ENCODE measurements at regions not wholly inside any gene's neighbourhood (a gene's known extent, or its start where the extent isn't known, plus 50 kb on each side); places are given as distances from the start of the nearest gene placed in this dataset.

DNA sequence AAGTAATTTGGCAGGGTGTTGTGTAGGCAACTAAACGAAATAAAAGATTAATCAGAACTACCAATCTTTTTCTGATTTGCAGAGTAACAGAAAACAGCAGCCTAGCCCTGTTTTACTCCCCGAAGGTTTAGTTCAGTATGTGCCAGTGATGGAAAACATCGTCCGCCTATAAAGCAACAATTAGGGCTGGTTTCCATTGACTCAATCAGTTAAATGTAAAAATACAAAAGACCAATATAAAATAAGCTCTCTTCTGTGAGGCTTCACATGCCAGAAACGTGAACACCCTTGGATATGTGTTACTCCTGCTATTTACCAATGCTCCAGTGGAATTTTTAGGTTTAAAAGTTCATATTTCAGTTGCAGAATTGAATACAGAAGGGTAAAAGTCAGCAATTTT lies 210.5 kb upstream of the RSPO3 start (continued):
- TF ChIP-seq, protein P1, sequence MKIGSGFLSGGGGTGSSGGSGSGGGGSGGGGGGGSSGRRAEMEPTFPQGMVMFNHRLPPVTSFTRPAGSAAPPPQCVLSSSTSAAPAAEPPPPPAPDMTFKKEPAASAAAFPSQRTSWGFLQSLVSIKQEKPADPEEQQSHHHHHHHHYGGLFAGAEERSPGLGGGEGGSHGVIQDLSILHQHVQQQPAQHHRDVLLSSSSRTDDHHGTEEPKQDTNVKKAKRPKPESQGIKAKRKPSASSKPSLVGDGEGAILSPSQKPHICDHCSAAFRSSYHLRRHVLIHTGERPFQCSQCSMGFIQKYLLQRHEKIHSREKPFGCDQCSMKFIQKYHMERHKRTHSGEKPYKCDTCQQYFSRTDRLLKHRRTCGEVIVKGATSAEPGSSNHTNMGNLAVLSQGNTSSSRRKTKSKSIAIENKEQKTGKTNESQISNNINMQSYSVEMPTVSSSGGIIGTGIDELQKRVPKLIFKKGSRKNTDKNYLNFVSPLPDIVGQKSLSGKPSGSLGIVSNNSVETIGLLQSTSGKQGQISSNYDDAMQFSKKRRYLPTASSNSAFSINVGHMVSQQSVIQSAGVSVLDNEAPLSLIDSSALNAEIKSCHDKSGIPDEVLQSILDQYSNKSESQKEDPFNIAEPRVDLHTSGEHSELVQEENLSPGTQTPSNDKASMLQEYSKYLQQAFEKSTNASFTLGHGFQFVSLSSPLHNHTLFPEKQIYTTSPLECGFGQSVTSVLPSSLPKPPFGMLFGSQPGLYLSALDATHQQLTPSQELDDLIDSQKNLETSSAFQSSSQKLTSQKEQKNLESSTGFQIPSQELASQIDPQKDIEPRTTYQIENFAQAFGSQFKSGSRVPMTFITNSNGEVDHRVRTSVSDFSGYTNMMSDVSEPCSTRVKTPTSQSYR (CRISPR knock-in tag; IDR thresholded peaks at IDR 0.05): no peak
- TF ChIP-seq GABPB1 (CRISPR knock-in tag; IDR thresholded peaks at IDR 0.05) (no peak), ZNF512 (CRISPR knock-in tag; IDR thresholded peaks at IDR 0.05; ENCODE audit: borderline replicate concordance) (no peak), HMGXB4 (CRISPR knock-in tag; IDR thresholded peaks at IDR 0.05) (no peak), IRF1 (CRISPR knock-in tag; IDR thresholded peaks at IDR 0.05) (no peak), ZNF121 (CRISPR knock-in tag; IDR thresholded peaks at IDR 0.05) (no peak), ZBTB21 (CRISPR knock-in tag; IDR thresholded peaks at IDR 0.05; ENCODE audit: borderline replicate concordance) (no peak)
- TF ChIP-seq, protein P2, sequence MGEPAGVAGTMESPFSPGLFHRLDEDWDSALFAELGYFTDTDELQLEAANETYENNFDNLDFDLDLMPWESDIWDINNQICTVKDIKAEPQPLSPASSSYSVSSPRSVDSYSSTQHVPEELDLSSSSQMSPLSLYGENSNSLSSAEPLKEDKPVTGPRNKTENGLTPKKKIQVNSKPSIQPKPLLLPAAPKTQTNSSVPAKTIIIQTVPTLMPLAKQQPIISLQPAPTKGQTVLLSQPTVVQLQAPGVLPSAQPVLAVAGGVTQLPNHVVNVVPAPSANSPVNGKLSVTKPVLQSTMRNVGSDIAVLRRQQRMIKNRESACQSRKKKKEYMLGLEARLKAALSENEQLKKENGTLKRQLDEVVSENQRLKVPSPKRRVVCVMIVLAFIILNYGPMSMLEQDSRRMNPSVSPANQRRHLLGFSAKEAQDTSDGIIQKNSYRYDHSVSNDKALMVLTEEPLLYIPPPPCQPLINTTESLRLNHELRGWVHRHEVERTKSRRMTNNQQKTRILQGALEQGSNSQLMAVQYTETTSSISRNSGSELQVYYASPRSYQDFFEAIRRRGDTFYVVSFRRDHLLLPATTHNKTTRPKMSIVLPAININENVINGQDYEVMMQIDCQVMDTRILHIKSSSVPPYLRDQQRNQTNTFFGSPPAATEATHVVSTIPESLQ (CRISPR knock-in tag; IDR thresholded peaks at IDR 0.05): no peak

DNA sequence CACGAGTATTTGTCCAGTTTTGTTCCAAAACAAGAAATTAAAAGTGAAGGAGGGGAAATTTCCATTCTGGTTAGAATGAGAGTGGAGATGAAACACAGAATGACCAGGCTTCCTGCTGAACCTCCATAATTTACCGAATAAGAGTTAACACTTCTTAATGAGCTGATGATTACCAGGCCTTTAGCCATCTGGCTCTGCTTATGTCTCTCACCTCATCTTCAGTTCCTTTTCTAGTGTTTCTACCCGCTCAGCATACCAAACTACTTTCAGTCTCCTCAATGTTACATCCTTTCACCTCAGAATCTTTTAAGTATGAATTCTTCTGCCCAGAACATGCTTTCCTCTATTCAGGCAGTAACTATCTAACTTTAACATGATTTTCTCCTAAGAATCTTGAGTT lies 209.0 kb upstream of the RSPO3 start:
- no peak for DNase-seq (ENCODE audit: low spot score)
- no peak for ATAC-seq
- ChIA-PET POLR2A (no interaction called here), CTCF (no interaction called here)
- no peaks in the 10 kb centered on the region for H3K4me1 Mint-ChIP-seq
- no peaks in the 10 kb centered on the region for H3K9me3 Mint-ChIP-seq
- no peak for TF ChIP-seq TEAD1 (CRISPR knock-in tag; IDR thresholded peaks at IDR 0.05)
- TF ChIP-seq PRRX2 (CRISPR knock-in tag; IDR thresholded peaks at IDR 0.05): no peak
- TF ChIP-seq TEAD4 (CRISPR knock-in tag; IDR thresholded peaks at IDR 0.05): no peak
- TF ChIP-seq, protein P3, sequence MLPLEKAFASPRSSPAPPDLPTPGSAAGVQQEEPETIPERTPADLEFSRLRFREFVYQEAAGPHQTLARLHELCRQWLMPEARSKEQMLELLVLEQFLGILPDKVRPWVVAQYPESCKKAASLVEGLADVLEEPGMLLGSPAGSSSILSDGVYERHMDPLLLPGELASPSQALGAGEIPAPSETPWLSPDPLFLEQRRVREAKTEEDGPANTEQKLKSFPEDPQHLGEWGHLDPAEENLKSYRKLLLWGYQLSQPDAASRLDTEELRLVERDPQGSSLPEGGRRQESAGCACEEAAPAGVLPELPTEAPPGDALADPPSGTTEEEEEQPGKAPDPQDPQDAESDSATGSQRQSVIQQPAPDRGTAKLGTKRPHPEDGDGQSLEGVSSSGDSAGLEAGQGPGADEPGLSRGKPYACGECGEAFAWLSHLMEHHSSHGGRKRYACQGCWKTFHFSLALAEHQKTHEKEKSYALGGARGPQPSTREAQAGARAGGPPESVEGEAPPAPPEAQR (CRISPR knock-in tag; IDR thresholded peaks at IDR 0.05): no peak
- no peak for TF ChIP-seq ZBTB43 (CRISPR knock-in tag; IDR thresholded peaks at IDR 0.05)
- TF ChIP-seq CREB1 (CRISPR knock-in tag; IDR thresholded peaks at IDR 0.05): no peak
- TF ChIP-seq ZNF423 (CRISPR knock-in tag; IDR thresholded peaks at IDR 0.05): no peak
- no peaks in the 10 kb centered on the region for H3K36me3 Mint-ChIP-seq
- H3K27ac Mint-ChIP-seq: no peak overlapping the region
- no peaks in the 10 kb centered on the region for H3K27me3 Mint-ChIP-seq (ENCODE audit: low read depth)
- no peak overlapping the region for H3K4me3 Mint-ChIP-seq

All from WTC11 (cell line).